ENCODE measurements at regions not wholly inside any gene's neighbourhood (a gene's known extent, or its start where the extent isn't known, plus 50 kb on each side); places are given as distances from the start of the nearest gene placed in this dataset.

DNA sequence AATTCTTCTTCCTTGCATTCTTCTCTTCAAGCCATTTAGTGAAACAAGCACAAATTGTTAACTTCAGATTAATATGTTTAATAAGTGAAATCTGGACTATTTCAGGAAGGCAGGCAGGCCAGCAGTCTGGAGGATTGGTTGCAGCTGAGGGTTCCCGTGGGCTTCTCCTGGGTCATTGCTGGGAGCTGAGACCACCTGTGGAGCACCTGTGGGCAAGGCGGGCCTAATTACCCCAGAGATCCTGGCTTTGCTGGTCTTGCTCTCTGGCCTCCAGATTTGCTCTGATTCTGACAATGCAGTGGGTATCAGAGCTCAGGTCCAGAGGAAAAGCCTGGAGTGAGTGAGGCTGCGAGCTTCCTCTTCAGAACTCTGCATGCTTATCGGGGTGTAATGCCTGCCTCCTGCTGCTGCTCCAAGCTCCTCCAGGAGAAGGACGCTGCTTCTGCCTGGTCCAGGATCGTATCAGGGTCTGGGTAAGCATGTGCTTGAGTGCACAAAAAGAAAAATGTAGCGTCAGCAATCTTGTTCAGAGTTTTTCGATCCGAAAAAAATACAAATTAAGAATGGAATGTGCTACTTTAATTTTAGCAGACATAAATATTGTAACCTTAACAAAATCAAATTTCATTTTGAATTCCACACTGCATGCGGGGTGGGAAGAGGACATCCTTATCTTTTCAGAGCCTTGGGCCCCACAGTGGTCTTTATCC, 93.8 kb downstream of the TMEM30B start:
- H3K9ac ChIP-seq, result no peak overlapping the region
- H3K4me1 ChIP-seq, result no peaks in the 10 kb centered on the region

DNA sequence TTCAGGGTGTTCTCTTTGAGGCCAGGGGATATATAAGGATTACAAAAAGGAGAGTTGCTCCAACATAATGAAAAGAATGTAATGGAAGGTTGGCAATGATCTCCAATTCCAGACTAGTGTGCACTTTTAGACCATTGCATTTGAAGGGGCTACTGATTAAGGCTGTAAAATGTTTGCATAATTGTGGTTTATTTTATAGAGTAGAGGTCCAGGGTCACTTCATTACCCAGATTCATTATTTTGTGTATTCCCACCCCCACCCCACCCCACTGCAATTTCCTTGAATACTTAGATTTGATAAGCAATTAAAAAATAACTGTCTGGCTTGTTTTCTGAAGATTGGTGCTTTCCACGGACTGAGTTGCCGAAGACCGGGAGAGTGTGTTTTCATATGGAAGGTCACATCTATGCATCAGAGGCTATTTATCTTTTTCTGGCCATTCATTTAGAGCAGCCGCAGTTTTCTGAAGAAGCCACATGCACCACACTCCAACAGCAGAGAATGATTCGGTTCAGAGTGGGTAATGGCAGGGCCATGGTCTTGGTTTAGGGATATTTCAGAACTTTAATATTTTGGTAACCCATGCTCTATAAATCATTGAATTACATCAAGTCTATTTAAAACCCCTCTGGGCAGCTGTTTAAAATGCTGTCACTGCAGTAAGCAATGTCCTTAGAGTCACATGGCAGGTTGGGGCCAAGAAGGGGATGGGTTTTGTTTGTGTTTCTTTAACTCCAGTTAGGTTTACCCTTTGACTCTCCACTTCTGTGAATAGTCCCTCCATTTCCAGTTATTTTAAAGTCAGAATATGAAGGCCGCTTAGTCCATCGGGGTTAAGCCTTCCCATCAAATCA, 94.6 kb downstream of the TMEM30B start:
- TF ChIP-seq Cebpa-rat (IDR thresholded peaks at IDR 0.05), result no peak
- Histone ChIP-seq H4K20me1 (no peaks in the 10 kb centered on the region), H3K9ac (no peak overlapping the region), H3K27ac (no peak overlapping the region), H3K4me1 (no peaks in the 10 kb centered on the region), H3K27me3 (no peaks in the 10 kb centered on the region), H3K4me3 (no peak overlapping the region), H3K9me3 (replicated peaks in 1 of 11) (no peaks in the 10 kb centered on the region), H3K36me3 (no peaks in the 10 kb centered on the region), H3K4me2 (no peak overlapping the region)

More for the DNA sequence above, 93.8 kb downstream of the TMEM30B start:
- no peak overlapping the region for H3K27ac ChIP-seq
- no peaks in the 10 kb centered on the region for H3K27me3 ChIP-seq
- no peak overlapping the region for H3K4me3 ChIP-seq
- no peaks in the 10 kb centered on the region for H3K36me3 ChIP-seq
- no peak overlapping the region for H3K4me2 ChIP-seq
- no peaks in the 10 kb centered on the region for H3K9me3 ChIP-seq (replicated peaks in 1 of 11)
- TF ChIP-seq Cebpa-rat (IDR thresholded peaks at IDR 0.05), result no peak
- no peaks in the 10 kb centered on the region for H4K20me1 ChIP-seq

DNA sequence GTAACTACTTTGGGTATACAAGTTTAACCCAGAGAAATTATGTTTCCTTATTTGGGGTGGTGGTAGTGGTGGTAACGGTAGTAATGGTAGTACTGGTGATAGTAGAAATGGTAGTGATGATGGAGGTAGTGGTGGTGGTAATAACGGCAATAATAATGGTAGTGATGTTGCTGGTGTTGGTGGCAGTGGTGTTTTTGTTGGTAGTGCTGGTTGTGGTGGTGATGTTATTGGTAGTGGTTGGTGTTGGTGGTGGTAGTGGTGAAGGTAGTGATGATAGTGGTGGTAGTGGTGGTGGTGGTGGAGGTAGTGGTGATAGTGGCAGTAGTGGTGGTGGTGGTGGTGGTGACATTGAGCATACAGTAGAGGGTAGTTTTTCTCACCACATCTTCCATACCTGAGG, 95.6 kb downstream of the TMEM30B start:
- no peaks in the 10 kb centered on the region for H3K4me1 ChIP-seq
- H3K4me3 ChIP-seq, result no peak overlapping the region
- H3K4me2 ChIP-seq, result no peak overlapping the region
- no peak overlapping the region for H3K27ac ChIP-seq
- no peaks in the 10 kb centered on the region for H3K36me3 ChIP-seq
- no peaks in the 10 kb centered on the region for H3K27me3 ChIP-seq
- TF ChIP-seq Cebpa-rat (IDR thresholded peaks at IDR 0.05), result no peak
- H3K9ac ChIP-seq, result no peak overlapping the region
- H4K20me1 ChIP-seq, result no peaks in the 10 kb centered on the region
- H3K9me3 ChIP-seq (replicated peaks in 1 of 11), result no peaks in the 10 kb centered on the region

DNA sequence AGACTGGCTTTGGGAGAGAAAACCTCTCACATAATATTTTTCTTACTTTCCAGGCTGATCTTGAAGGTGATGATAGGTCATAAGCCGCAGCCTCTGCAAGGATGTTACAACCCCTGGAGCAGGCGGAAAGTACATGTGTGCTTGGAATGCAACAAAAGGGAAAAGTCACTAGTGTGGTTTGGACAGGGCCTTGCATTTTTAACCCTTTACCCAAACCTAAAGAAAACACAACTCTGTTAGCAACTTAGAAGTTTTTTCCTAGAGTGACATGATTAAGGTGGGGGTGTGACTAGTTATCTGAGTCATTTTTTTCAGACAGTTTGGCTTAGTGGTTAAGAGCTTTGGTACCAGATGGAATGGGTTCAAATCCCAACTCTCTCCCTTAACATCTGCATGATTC, 97.0 kb downstream of the TMEM30B start:
- no peaks in the 10 kb centered on the region for H4K20me1 ChIP-seq
- no peaks in the 10 kb centered on the region for H3K27me3 ChIP-seq
- H3K4me3 ChIP-seq, result no peak overlapping the region
- no peaks in the 10 kb centered on the region for H3K36me3 ChIP-seq
- H3K4me2 ChIP-seq, result no peak overlapping the region
- no peak overlapping the region for H3K9ac ChIP-seq
- no peaks in the 10 kb centered on the region for H3K4me1 ChIP-seq
- no peaks in the 10 kb centered on the region for H3K9me3 ChIP-seq (replicated peaks in 1 of 11)
- no peak overlapping the region for H3K27ac ChIP-seq
- no peak for TF ChIP-seq Cebpa-rat (IDR thresholded peaks at IDR 0.05)

DNA sequence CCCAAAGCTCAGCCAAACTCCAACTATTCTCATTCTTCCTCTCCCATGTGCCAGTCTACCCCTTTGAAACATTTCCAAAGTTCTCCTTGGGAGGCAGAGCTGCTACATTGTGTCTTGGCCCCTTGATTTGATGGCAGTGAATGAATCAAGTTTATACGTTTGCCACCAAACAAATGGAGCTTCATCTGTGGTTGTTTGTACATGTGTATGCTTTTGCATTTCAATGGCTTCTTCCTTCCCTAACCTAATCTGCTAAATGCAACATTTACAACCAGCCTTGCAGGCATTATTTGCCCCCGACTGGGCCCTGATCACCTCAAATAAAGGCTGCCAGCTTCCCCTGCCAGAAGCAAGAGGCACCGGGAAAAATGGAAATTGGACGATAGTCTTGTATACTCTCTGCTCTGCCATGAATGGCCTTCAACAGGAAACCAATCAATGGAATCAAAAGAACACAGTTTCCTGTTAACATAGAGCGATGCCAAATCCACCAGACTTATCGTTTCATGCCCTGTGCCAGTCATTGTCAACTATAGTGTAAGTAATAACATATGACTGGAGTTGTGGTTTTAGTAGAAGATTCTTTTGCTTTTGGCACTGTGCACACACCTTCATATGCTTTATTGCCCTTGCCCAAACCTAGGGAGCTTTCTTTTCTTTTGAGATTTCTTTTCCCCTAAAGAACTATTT, 97.8 kb downstream of the TMEM30B start:
- no peaks in the 10 kb centered on the region for H3K36me3 ChIP-seq
- no peaks in the 10 kb centered on the region for H3K27me3 ChIP-seq
- no peaks in the 10 kb centered on the region for H3K4me1 ChIP-seq
- H3K4me3 ChIP-seq, result no peak overlapping the region
- H4K20me1 ChIP-seq, result no peaks in the 10 kb centered on the region
- no peaks in the 10 kb centered on the region for H3K9me3 ChIP-seq (replicated peaks in 1 of 11)
- H3K27ac ChIP-seq, result no peak overlapping the region
- peak overlapping the region in 3 of 11 experiments; percentile 2 to 26 (median 24); a peak in 5 of 22 replicates for H3K4me2 ChIP-seq
- TF ChIP-seq Cebpa-rat (IDR thresholded peaks at IDR 0.05), result no peak
- no peak overlapping the region for H3K9ac ChIP-seq

DNA sequence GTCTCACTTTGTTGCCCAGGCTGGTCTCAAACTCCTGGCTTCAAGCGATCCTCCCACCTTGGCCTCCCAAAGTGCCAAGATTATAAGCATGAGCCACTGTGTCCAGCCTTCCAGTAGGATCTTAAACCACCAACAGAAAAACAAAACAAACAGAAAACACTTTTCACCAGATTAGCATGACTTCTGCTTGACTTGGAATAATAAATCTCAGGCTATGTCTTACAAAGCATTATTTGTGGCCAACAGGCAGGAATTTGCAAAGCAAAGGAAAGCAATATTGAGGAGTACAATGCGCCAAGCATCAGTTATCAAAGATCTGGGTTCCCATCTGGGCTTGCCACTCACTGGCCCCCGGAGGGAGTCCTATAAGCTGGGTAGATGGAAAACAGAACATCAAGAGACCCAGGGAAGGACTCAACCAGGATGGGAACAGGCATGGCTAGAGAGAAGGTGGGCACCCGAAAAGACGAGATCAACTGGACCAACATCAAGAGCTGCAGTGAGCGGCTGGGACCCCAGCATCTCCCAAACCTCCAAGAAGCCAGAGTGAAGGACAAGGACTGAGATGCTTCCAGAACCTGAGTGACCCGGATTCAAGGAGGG, 101.2 kb downstream of the TMEM30B start:
- Histone ChIP-seq H3K36me3 (no peaks in the 10 kb centered on the region), H3K9ac (no peak overlapping the region), H3K9me3 (replicated peaks in 1 of 11) (no peaks in the 10 kb centered on the region), H3K27ac (no peak overlapping the region), H4K20me1 (no peaks in the 10 kb centered on the region), H3K27me3 (no peaks in the 10 kb centered on the region), H3K4me2 (no peak overlapping the region), H3K4me3 (no peak overlapping the region), H3K4me1 (no peaks in the 10 kb centered on the region)
- TF ChIP-seq Cebpa-rat (IDR thresholded peaks at IDR 0.05), result no peak

DNA sequence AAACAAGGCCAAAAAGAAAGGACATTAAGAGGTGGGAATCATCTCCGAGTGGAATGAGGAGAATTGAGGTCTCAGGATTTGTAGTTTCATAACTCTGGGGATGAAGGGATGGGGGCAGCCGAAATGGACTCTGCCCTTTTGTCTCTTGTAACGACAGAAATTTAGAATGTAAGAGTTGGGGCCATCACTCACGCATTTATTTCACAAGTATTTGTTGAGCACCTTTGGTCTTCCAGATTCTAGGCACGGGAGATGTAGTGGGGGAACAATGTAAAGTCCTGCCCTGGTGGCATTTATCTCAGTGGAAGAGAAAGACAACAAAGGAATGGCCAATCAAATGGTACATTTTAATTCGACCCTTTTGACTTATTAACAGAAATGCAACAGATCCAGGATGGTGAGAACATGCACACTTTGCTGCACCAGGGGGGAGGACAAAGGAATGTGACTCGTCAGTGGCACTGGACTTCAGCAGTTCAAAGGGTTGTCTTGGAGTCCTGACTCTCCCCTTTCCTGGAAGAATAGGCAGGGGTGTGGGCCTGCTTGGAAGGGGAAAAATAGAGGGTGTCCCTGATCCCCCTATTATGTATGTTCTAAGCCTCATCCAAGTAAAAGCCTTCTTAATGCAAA, 102.0 kb downstream of the TMEM30B start:
- Histone ChIP-seq H3K4me3 (no peak overlapping the region), H3K27ac (no peak overlapping the region), H3K27me3 (no peaks in the 10 kb centered on the region), H4K20me1 (no peaks in the 10 kb centered on the region), H3K4me2 (no peak overlapping the region), H3K4me1 (no peaks in the 10 kb centered on the region), H3K36me3 (no peaks in the 10 kb centered on the region), H3K9me3 (replicated peaks in 1 of 11) (no peaks in the 10 kb centered on the region), H3K9ac (no peak overlapping the region)
- no peak for TF ChIP-seq Cebpa-rat (IDR thresholded peaks at IDR 0.05)

DNA sequence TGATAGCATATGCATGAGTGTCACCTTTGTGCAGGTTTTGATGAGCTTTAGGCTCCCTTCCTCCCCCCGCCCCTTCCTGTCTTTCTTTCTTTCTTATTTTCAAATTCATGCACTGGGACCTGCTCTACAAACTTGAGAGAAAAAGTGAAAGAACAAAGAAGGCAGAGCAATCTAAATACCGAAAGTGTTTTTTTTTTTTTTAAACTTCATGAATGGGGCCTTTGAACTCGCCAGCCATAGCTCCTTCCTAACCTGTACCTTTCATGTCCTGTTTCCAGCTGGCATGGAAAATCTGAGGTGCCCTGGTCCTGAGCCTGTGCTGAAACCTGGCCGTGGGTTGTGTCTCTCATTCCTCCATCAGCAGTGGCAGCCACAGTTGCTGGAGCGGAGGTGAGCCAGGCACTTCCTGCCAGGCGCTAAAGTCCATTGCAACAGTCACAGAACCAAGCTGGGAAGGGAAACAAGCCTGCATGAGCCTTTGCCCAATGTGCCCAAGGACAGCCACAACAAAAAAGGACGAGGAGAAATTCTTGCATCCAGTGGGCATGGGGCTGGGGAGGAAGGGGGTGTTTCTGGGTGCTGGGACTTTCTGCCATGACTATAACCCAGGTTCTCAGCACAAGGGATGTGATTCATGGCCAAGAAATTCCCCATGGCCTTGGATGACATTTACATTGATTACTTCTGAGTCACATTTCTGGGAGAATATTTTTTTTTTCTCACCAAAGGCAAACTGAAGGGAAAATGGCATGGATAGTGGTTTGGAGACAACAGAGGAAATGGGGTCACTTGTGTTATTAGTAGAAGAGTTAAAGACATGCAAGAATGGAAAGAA, 102.7 kb downstream of the TMEM30B start:
- H4K20me1 ChIP-seq, result no peaks in the 10 kb centered on the region
- no peak overlapping the region for H3K4me3 ChIP-seq
- H3K9ac ChIP-seq, result no peak overlapping the region
- H3K4me2 ChIP-seq, result no peak overlapping the region
- H3K9me3 ChIP-seq (replicated peaks in 1 of 11), result peaks cover 0 to 5% (median 1%) of the 10 kb centered on the region in 11 experiments; a peak in 11 of 22 replicates
- H3K36me3 ChIP-seq, result no peaks in the 10 kb centered on the region
- H3K27ac ChIP-seq, result no peak overlapping the region
- H3K27me3 ChIP-seq, result no peaks in the 10 kb centered on the region
- no peaks in the 10 kb centered on the region for H3K4me1 ChIP-seq
- TF ChIP-seq Cebpa-rat (IDR thresholded peaks at IDR 0.05), result no peak

Measured in BLaER1 treated with 17β-estradiol and CSF1 and Interleukin-3, amounts not matched to agents 10 nM and 100 nM (cell line).